GM23338 (cell line): ENCODE measurements at regions not wholly inside any gene's neighbourhood (a gene's known extent, or its start where the extent isn't known, plus 50 kb on each side); places are given as distances from the start of the nearest gene placed in this dataset.

ENCODE experiments used
- ATAC-seq: fragments of 200-7000 bp; cut with Tn5 transposase; 3 replicates; pipeline ENCODE4 v1.9.1; 2020
- DNase-seq: peaks from one replicate; pipeline ENCODE4 v3.0.0-alpha.2; 2015; ENCODE audit warnings: low spot score
- H2AFZ ChIP-seq: fragments of 200-600 bp; sonication (generic); 2 replicates; pipeline ENCODE4 v1.8.0; 2016; ENCODE audit warnings: antibody characterized with exemption, mild to moderate bottlenecking, moderate library complexity
- H3F3A ChIP-seq: fragments of 200-600 bp; sonication (generic); replicated peaks from 2 replicates; pipeline ENCODE4 v1.8.0; 2017; ENCODE audit warnings: antibody characterized with exemption, mixed run types, low read depth
- H3K27ac ChIP-seq: fragments of 200-600 bp; sonication (generic); 2 replicates; pipeline ENCODE4 v1.6.1; 2016; ENCODE audit warnings: low read depth
- H3K27me3 ChIP-seq: fragments of 200-600 bp; sonication (generic); 2 replicates; pipeline ENCODE4 v1.8.0; 2016; ENCODE audit warnings: mild to moderate bottlenecking, mixed run types, moderate library complexity; ENCODE audit not compliant: insufficient read depth
- H3K36me3 ChIP-seq: fragments of 200-600 bp; sonication (generic); 2 replicates; pipeline ENCODE4 v1.8.0; 2016; ENCODE audit warnings: mild to moderate bottlenecking; ENCODE audit not compliant: insufficient read depth
- H3K4me1 ChIP-seq: fragments of 200-600 bp; sonication (generic); 2 replicates; pipeline ENCODE4 v1.8.0; 2016; ENCODE audit warnings: mild to moderate bottlenecking, moderate library complexity; ENCODE audit not compliant: insufficient read depth
- H3K4me2 ChIP-seq: fragments of 200-600 bp; sonication (generic); 2 replicates; pipeline ENCODE4 v1.7.1; 2017; ENCODE audit warnings: mixed run types
- H3K4me3 ChIP-seq: fragments of 200-600 bp; sonication (generic); 2 replicates; pipeline ENCODE4 v1.6.1; 2016; ENCODE audit warnings: mixed run types
- H3K79me2 ChIP-seq: fragments of 200-600 bp; sonication (generic); replicated peaks from 2 replicates; pipeline ENCODE4 v1.8.0; 2017; ENCODE audit warnings: mild to moderate bottlenecking; ENCODE audit not compliant: insufficient read depth
- H3K9me2 ChIP-seq: fragments of 200-600 bp; sonication (generic); 2 replicates; pipeline ENCODE4 v1.8.0; 2017; ENCODE audit not compliant: insufficient read depth
- H4K20me1 ChIP-seq: fragments of 200-600 bp; sonication (generic); replicated peaks from 2 replicates; pipeline ENCODE4 v1.8.0; 2017; ENCODE audit warnings: mild to moderate bottlenecking; ENCODE audit not compliant: insufficient read depth
- H3K27ac Mint-ChIP-seq: 2 replicates; pipeline ENCODE4 v1.8.0; 2020; ENCODE audit warnings: inconsistent platforms, mild to moderate bottlenecking, moderate library complexity, mixed read lengths
- H3K27me3 Mint-ChIP-seq: 3 replicates; pipeline ENCODE4 v1.8.0; 2022; ENCODE audit warnings: low read depth, mild to moderate bottlenecking, moderate library complexity, mixed read lengths, inconsistent platforms; ENCODE audit not compliant: insufficient read depth, poor library complexity
- H3K36me3 Mint-ChIP-seq: 3 replicates; pipeline ENCODE4 v1.8.0; 2021; ENCODE audit warnings: low read depth, mild to moderate bottlenecking, inconsistent platforms, moderate library complexity, mixed read lengths
- H3K4me1 Mint-ChIP-seq: 3 replicates; pipeline ENCODE4 v1.8.0; 2020; ENCODE audit warnings: mild to moderate bottlenecking, inconsistent platforms, mixed read lengths
- H3K4me3 Mint-ChIP-seq: 3 replicates; pipeline ENCODE4 v1.8.0; 2021; ENCODE audit warnings: moderate library complexity, mild to moderate bottlenecking, inconsistent platforms, mixed read lengths
- H3K9me3 Mint-ChIP-seq: 3 replicates; pipeline ENCODE4 v1.8.0; 2020; ENCODE audit warnings: moderate library complexity, mild to moderate bottlenecking, inconsistent platforms, mixed read lengths
- CREB1 ChIP-seq: fragments of 250-450 bp; sonication (Bioruptor Pico); IDR thresholded peaks from 2 replicates; pipeline ENCODE4 v1.5.0; 2020; ENCODE audit warnings: low read depth, mild to moderate bottlenecking, moderate library complexity
- CTCF ChIP-seq, 2 experiments: fragments of 200-600 bp in 1 of 2; sonication (generic) in 1 of 2; conservative IDR thresholded peaks; 2 replicates each; pipeline versions ENCODE4 v1.5.1 to v1.6.1; 2016 to 2017; ENCODE audit warnings: antibody characterized with exemption in 2 of 2, low read depth in 2 of 2, mild to moderate bottlenecking in 2 of 2, moderate library complexity in 1 of 2
- EZH2 ChIP-seq: fragments of 200-600 bp; sonication (generic); IDR thresholded peaks from one replicate; pipeline ENCODE4 v1.8.0; 2017; ENCODE audit warnings: antibody characterized with exemption, mild to moderate bottlenecking, low read depth; ENCODE audit not compliant: unreplicated experiment
- EZH2phosphoT487 ChIP-seq: fragments of 200-600 bp; sonication (generic); IDR thresholded peaks from one replicate; pipeline ENCODE4 v1.8.1; 2018; ENCODE audit warnings: antibody characterized with exemption; ENCODE audit not compliant: unreplicated experiment
- JUNB ChIP-seq: IDR thresholded peaks from one replicate; pipeline ENCODE4 v1.6.1; 2016; ENCODE audit warnings: antibody characterized with exemption; ENCODE audit not compliant: unreplicated experiment
- NANOG ChIP-seq: IDR thresholded peaks from 2 replicates; pipeline ENCODE4 v1.6.1; 2016; ENCODE audit warnings: antibody characterized with exemption, borderline replicate concordance
- POLR2AphosphoS5 ChIP-seq: IDR thresholded peaks from 2 replicates; pipeline ENCODE4 v1.6.1; 2016; ENCODE audit warnings: antibody characterized with exemption, low read depth
- STAT1 ChIP-seq: IDR thresholded peaks from one replicate; pipeline ENCODE4 v1.6.1; 2016; ENCODE audit warnings: antibody characterized with exemption; ENCODE audit not compliant: unreplicated experiment
- ZNF114 ChIP-seq: fragments of 250-450 bp; sonication (Bioruptor Pico); IDR thresholded peaks from 2 replicates; pipeline ENCODE4 v1.5.0; 2020; ENCODE audit warnings: mild to moderate bottlenecking, moderate library complexity
- ZNF331 ChIP-seq: fragments of 250-450 bp; sonication (Bioruptor Pico); IDR thresholded peaks from 2 replicates; pipeline ENCODE4 v1.5.0; 2020; ENCODE audit warnings: low read depth, mild to moderate bottlenecking, moderate library complexity
- ZNF462 ChIP-seq: fragments of 250-450 bp; sonication (Bioruptor Pico); IDR thresholded peaks from 2 replicates; pipeline ENCODE4 v1.5.0; 2020; ENCODE audit warnings: mild to moderate bottlenecking, moderate library complexity
- TF ChIP-seq, protein P1 (sequence below): IDR thresholded peaks from 2 replicates; pipeline ENCODE4 v1.6.1; 2016; ENCODE audit warnings: antibody characterized with exemption
- TF ChIP-seq, protein P2 (sequence below): IDR thresholded peaks from one replicate; pipeline ENCODE4 v1.6.1; 2018; ENCODE audit warnings: antibody characterized with exemption; ENCODE audit not compliant: unreplicated experiment

- H3K27ac ChIP-seq = no peak overlapping the region
- no peaks in the 10 kb centered on the region for H3F3A ChIP-seq
- Mint-ChIP-seq H3K4me3 (no peak overlapping the region), H3K4me1 (peaks cover 4% of the 10 kb centered on the region; the same call in 2 of the 3 replicates), H3K9me3 (no peaks in the 10 kb centered on the region), H3K36me3 (no peaks in the 10 kb centered on the region), H3K27me3 (peaks cover 4% of the 10 kb centered on the region), H3K27ac (no peak overlapping the region)
- H3K27me3 ChIP-seq = no peaks in the 10 kb centered on the region
- ATAC-seq (no peak), DNase-seq (no peak)
- no peaks in the 10 kb centered on the region for H3K36me3 ChIP-seq
- H3K79me2 ChIP-seq = no peaks in the 10 kb centered on the region
- H4K20me1 ChIP-seq = no peaks in the 10 kb centered on the region
- no peak overlapping the region for H3K4me3 ChIP-seq
- TF ChIP-seq ZNF462 (CRISPR knock-in tag) (no peak), EZH2 (no peak), ZNF331 (no peak), CREB1 (CRISPR knock-in tag) (no peak), CTCF (conservative IDR thresholded peaks at IDR 0.05; ENCODE audit: low read depth in 2 of 2) (no peak), ZNF114 (CRISPR knock-in tag) (no peak), STAT1 (no peak), NANOG (no peak), EZH2phosphoT487 (no peak), POLR2AphosphoS5 (no peak), JUNB (no peak)
- TF ChIP-seq, protein P1, sequence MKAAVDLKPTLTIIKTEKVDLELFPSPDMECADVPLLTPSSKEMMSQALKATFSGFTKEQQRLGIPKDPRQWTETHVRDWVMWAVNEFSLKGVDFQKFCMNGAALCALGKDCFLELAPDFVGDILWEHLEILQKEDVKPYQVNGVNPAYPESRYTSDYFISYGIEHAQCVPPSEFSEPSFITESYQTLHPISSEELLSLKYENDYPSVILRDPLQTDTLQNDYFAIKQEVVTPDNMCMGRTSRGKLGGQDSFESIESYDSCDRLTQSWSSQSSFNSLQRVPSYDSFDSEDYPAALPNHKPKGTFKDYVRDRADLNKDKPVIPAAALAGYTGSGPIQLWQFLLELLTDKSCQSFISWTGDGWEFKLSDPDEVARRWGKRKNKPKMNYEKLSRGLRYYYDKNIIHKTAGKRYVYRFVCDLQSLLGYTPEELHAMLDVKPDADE = no peak
- TF ChIP-seq, protein P2, sequence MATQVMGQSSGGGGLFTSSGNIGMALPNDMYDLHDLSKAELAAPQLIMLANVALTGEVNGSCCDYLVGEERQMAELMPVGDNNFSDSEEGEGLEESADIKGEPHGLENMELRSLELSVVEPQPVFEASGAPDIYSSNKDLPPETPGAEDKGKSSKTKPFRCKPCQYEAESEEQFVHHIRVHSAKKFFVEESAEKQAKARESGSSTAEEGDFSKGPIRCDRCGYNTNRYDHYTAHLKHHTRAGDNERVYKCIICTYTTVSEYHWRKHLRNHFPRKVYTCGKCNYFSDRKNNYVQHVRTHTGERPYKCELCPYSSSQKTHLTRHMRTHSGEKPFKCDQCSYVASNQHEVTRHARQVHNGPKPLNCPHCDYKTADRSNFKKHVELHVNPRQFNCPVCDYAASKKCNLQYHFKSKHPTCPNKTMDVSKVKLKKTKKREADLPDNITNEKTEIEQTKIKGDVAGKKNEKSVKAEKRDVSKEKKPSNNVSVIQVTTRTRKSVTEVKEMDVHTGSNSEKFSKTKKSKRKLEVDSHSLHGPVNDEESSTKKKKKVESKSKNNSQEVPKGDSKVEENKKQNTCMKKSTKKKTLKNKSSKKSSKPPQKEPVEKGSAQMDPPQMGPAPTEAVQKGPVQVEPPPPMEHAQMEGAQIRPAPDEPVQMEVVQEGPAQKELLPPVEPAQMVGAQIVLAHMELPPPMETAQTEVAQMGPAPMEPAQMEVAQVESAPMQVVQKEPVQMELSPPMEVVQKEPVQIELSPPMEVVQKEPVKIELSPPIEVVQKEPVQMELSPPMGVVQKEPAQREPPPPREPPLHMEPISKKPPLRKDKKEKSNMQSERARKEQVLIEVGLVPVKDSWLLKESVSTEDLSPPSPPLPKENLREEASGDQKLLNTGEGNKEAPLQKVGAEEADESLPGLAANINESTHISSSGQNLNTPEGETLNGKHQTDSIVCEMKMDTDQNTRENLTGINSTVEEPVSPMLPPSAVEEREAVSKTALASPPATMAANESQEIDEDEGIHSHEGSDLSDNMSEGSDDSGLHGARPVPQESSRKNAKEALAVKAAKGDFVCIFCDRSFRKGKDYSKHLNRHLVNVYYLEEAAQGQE = no peak
- H2AFZ ChIP-seq = no peak overlapping the region
- H3K9me2 ChIP-seq = no peaks in the 10 kb centered on the region
- no peak overlapping the region for H3K4me2 ChIP-seq
- no peaks in the 10 kb centered on the region for H3K4me1 ChIP-seq
Measured at GRCh38 chr15:62931650-62932049, 110.9 kb upstream of the TPM1 start.
